NCI-H146 treated with DMSO at 0.1 percent for 48 hours (cell line): ENCODE measurements at regions not wholly inside any gene's neighbourhood (a gene's known extent, or its start where the extent isn't known, plus 50 kb on each side); places are given as distances from the start of the nearest gene placed in this dataset.
"Not testable (repeated sequence)": the region's sequence is repeated elsewhere in the genome, so short reads cannot be mapped to it uniquely, and the experiment has no call there.

Experiments used
- DNase-seq: peaks from one replicate; lab custom pipeline; 2025; ENCODE audit not compliant: unreplicated experiment; lab: John Stamatoyannopoulos, UW

DNA sequence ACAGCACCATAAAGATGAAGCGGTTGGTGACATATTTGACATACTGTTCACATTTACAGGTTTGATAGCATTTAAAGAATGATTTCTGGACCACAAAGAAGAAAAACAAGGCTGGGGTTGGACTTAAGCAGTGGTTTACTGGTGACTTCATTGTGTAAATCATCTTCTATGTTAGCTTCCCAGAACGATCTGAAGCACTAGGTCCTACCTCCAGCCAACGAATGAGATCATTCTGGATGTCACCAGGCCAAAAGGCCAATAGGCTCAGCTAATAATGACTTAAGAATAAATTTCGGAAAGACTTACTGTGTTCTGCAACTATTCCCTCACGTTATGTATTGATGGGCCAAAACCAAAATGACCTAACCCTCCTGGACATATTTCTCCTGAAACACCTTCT, 675.3 kb upstream of the CCNG1 start:
- no peak for DNase-seq

DNA sequence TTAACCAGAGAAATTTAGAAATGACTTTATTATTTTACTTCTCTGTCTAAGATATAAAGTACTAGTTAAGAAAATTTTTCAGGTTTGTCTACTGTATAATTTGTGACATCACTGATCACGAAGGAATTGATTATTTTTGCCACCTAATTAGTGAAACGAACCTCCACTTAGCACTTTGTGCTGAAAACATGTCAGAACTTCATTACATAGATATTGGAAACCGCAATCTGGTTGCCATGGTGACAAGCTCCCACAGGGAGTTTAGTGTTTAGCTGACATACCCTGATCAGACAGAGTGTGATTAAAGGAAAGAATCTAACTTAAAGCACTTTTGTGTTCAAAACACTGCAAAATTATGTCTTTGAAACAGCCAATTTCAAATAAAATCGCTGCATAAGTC, 668.4 kb upstream of the CCNG1 start:
- DNase-seq = no peak

DNA sequence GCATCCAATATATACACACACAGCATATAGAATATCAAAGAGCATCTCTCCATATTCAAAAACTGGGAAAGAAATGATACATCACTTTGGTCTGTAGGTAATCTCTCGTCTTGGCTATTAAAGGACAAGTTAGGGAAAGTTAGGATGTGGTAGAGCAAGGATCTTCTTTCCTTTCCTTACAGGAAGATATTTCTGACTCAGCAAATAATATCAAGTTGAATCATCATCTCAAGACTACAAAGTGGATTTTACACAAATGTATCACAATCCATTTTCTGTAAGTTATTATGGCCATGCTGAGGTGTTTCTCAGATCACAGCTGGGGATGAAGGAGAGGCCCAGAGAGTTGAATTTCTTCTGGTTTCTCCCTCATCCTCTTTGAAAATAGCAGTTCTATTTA, 651.7 kb upstream of the CCNG1 start:
- no peak for DNase-seq

DNA sequence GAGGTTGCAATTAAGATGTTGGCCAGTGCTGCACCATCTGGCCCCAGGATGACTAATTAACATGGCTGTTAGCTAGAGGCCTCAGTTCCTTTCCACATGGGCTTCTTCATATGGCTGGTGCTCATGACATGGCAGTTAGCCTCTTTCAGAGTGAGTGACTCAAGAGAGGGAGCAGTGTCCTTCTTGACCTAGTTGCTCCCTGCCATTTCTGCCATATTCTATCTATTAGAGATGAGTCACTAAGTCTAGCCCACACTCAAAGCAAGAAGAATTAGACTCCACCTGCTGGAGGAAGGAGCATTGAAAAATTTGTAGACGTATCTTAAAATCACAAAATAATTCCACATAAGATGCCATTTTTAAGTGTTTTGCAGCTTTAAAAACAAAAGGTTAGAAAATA, 651.2 kb upstream of the CCNG1 start:
- DNase-seq = no peak

DNA sequence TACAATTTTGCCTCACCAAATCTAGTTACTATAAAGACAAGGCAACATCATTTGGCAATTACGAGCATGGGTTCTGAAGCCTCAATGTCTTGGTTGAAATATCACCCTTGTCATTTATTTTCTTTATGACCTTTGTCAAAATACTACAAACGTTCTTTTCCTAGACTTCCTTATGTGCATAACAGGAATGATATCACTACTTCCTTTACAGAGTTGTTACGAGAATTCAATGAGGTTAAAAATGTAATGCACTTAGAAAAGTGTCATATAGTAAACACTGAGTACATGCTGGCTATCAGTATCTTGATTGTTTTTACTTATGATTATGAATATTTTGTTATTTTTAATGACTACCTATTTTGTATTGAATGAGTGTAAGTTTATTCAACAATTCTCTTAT, 640.9 kb upstream of the CCNG1 start:
- DNase-seq = no peak

DNA sequence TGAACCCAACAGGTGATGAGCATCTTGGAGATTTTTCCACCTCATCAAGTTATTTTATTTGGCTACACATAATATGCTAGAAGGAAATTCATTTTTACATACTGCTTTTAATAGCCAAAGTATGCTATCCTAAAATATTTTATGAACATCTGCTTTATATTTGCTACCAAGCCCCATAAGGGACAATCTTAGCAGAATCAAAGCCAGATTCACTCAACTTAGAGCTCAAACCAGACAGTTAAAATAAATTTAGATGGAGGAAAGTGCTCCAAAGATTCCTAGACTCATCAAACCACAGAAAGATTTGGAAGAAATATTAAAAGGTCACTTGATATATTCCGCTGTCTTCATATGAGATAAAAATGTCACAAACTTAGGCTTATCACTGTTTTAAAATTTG, 637.1 kb upstream of the CCNG1 start:
- no peak for DNase-seq

DNA sequence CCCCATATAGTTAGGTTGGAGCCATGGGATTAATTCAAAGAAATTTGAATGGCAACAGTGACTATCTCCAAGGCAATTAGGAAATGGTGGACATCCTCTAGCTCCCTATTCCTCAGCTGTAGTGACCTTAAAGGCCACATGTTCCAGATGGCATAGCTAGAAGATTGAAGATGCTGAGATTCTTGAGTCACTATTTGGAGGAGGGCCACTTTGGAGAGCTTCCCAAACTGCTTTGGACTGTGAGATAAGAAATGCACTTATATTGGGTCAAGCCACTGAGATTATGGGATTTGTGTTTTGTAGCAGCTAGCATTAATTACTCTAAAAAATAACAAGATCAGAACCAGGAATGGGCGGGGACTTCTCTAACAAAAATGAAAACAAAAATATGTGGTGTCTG, 636.2 kb upstream of the CCNG1 start:
- no peak for DNase-seq

DNA sequence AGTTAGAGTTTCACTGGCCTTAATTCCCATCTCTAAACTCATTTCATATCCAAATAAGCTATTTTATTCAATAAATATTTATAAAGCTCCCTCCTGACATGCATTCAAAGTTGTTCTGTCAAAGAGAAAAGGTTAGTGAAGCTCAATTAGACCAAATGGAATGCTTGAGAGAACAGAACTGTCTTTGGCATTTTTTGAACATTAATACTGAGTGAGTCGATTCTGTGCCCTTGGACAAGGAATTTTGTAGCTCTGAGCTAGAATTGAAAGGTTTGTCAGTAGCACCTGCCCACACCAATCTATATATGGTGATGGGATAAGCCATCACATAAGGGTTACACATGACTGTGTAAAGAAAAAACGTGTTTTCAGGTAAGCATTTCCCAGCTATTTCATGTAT, 631.2 kb upstream of the CCNG1 start:
- DNase-seq = no peak

DNA sequence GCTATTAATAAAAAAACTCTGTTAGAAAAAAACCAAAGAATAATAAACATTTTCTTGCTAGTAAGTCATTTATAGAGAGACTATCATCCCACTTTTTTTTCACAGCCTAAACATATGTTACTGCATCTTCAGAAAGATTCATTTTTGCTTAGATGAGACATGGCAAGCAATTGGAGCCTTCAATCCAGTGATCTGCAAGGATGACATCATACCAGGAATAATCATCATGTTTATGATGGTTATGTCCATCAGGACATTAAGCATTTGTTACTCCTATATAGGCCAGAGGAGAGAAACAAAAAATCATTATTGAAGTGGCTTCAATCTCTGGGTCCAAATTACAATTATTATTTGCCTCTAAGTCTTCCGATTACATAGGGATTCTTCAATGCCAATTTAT, 626.3 kb upstream of the CCNG1 start:
- no peak for DNase-seq

DNA sequence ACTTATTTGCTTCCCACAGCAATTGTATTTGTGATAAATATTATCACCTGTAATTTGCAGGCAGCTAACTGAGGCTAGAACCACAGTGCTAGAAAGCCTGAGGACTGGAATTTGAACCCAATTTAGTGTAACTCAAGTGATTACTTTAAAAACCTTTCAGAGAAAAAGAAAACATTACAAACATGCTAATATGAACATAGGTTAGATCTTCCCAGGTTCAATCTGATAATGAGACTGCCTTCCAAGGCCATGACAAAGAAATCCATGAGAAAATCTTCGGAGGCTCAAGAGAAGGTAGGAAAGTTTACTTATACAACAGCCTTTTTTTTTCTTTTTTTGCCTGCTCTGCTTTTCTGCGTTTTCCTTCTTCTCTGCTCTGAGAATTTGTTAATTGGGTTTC, 620.6 kb upstream of the CCNG1 start:
- DNase-seq = no peak

DNA sequence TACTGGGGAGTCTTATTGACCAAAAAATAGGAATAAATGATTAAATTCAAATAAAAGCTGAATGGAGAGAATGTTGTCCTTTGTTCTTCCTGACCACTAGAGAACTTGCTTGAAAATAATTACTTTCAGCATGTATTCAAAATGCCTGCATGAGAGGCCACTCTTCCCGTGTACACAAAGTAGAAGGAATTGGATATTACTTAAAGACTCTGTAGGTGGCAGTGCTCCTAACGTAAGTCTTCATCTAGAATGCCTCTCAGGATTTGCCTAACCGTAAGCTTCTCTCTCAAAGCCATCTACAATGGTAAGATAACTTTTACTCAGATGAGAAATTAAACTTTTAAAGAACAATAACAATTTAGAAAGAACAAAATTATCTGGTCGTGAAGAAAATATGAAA, 620.0 kb upstream of the CCNG1 start:
- DNase-seq = no peak

DNA sequence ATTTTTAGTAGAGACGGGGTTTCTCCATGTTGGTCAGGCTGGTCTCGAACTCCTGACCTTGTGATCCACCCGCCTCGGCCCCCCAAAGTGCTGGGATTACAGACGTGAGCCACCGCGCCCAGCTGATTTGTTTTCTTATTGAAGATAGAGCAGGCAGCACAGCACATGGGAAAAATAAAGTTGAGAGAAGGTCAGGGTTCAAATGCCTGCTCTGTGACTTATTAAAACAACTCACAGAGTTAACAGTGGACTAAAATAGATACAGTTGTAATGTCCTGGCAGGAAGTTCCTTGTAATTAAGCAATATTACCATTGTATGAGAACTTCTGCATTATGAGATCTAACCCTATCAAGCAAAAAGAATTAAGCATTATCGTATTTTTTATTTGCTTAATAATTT, 615.7 kb upstream of the CCNG1 start:
- not testable (repeated sequence) for DNase-seq

DNA sequence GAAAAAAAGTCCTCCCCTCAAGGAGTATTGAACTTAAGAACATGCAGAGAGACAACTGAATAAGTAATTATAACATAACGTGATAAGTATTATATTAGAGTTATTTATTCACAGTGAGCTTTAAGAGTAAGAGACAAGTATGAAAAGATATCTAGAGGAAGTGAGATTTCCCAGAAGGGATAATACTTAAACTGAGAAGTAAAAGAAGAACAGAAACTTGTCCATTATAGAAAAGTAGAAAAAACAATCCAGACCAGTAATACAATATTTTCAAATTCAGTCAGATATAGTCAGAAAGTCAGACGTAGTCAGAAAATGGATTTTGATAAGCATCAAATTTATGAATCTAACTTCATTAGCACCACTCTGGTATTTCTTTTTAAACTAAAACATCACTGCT, 613.0 kb upstream of the CCNG1 start:
- DNase-seq = no peak

DNA sequence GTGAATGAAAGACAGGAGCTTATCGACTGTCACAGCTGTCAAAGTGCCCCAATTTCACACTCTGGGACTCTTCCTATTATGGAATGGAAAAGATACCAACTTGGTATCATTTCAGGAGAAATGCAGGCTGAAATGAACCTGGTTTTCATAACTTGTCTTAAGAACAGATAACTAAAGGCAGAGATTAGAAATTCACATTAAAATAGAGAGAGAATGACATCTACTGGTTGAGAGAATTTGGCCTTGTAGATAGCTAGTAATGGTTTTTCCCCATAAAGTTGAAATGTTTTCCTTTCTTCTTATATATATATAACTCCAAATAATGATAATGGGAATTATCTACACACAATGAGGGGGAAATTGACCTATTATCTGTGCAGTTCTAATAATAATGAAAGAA, 600.2 kb upstream of the CCNG1 start:
- no peak for DNase-seq

DNA sequence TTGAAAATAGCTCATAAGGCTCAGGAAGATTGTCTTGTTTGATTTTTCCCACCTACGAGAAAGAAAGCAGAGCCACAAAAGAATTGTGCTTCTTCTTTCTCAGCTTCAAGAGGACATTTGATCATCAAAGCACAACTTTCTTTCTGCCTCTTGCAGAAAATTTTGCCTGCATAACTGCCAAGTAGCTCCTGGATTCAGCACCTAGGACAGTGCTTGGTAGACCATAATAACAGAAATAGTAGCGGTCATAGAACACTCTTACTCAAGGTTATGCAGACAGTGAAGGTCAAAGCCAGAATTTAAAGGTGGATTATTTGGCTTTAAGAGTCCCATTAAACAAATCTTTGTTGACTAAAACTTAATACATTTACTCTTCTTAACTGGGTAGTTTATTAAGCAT, 594.7 kb upstream of the CCNG1 start:
- no peak for DNase-seq

DNA sequence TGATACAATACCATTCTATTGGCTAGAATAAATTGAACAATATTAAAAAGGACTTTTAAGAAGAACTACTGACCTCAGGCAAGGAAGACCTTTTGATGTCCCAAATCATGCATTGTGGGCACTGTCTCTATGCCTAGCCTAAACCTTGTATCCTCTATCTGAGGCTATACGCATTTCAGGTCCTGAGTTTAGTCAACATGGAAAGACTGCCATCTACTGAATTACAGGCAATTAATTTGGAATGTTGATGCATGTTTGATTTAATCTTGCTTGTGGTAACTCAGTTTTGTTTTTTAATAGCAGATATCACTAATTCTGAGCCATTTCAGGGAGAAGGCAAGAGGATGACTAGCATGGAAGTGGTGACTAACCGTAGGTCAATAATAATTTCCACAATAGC, 585.3 kb upstream of the CCNG1 start:
- no peak for DNase-seq

DNA sequence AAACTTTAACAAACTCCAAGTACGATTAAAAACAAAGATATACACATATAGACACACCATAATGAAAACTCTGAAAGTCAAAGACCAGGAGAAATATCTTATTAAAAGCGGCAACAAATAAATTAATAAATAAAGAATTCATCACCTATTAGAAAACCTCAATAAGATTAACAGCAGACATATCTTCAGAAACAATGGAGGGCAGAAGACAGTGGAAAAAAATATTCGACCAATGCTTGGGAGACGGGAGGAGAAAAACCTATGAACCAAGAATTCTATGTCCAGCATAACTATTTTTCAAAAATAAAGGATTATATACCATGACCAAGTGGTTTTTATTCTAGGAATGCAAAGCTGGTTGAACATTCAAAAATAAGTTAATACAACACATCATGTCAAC, 578.6 kb upstream of the CCNG1 start:
- no peak for DNase-seq

DNA sequence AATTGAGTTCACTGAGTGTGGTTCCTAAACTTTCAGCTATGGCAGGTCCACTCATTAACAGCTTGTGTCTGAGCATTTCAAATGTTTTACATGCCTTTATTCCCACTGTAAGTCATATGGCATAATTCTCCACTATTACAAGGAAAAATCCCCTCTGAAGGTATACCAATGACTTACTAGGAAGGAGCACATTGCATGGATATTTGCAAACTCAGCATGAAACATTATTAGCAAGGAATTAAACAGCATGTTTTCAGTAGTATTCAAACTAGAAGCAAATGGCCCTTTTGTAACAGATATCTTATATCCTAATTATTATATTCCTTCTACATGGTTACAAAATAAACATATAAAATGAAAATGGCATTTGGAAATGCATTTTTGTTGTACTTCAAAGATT, 566.4 kb upstream of the CCNG1 start:
- DNase-seq = no peak

DNA sequence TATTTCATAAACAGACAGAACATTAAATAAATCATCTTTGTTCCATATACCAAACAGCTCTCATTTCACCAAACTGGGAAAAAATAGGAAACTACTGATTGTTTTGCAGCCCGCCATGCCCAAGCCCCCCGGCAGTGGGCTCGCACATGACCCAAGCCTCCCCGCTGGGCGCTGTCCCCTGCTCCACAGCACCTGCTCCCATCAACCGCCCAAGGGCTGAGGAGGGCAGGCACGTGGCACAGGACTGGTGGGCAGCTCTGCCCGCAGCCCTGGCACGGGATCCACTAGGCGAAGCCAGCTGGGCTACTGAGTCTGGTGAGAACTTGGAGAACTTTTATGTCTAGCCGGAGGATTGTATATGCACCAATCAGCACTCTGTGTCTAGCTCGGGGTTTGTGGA, 554.8 kb upstream of the CCNG1 start:
- DNase-seq = no peak

DNA sequence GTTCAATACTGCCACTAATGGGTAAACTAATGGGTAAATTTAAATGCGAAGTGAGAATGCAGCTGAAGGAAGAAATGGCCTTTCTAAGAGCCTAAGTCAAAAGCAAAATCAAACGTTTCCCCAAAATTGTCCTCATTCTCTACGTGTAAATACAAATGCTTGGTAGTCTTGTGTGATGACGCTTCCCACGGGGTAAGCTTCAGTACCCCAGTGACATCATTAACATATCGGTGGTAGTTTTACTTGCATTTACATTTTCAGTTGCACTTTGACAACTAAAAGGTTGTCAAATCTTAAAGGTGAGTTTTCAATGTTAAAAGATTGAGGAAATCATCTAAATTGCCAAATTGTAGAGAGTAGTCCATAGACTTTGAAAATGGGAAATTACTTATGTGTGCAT, 550.7 kb upstream of the CCNG1 start:
- DNase-seq = no peak

DNA sequence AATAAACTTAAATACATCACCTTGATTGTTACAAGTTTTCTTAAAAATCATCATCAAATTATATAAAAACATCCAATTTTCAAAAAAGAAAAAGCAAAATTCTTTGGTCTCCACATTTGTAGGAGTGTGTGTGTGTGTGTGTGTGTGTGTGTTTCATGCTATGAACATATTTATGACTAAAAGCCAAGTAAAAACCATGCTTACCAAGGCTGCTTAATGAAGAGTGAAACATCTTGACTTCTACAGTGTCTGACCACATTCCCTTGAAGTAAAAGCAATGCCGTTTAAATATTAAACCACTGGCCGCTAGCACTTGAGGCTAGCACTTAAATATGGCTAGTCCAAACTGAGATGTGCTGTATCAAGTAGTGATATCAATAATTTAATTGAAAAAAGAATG, 549.1 kb upstream of the CCNG1 start:
- no peak for DNase-seq

DNA sequence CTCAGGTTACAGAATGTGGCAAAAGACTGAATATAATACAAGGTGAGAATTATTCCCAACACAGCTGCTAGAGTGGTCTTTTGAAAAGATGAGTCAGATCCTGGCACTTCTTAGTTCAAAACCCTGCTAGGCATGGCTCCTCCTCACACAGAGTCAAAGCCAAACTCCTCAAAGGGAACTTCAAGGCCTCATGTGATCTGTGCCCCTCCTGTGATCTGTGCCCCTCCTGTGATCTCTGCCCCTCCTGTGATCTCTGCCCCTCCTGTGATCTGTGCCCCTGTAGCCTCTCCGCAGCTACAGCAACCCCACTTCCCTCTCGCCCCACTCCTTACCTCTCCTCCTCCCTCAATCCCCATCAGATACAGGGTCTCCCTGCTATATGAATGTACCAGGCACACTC, 525.5 kb upstream of the CCNG1 start:
- DNase-seq = no peak

DNA sequence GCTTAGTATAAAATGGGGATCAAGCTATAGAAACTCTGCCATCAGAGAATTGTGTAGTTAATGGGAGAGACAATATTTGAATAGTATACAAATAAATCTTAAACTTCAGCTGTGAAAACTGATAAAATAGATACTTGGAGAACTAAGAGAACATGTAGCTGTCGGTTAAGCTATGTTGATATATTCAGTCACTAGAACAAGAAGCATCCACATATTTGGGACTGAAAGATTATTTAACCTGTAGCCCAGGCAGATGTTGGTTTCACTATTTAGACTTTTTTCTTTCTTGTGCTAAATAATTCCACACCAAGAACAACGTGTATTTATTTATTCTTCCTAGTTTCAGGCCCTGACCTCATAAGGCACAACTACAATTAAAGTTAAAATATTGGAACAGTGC, 521.0 kb upstream of the CCNG1 start:
- no peak for DNase-seq

DNA sequence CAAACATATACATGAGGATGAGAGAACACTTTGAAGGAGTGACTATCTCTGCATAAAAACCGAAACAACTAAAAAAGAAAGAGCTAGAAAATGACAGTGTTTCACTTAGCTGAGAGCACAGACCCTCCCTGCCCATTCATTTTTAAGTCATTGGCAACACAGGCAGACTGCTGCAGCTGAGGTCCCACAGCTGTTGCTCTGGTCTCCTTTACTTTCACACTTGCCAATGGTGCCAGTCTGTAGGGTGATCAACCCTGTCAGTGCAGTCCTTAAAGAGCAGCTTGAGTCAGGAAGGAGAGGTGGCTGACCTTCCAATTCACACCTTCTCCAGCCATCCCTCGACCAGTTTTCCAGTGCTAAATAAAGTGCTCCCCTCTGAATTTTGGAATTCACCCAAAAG, 508.3 kb upstream of the CCNG1 start:
- DNase-seq = no peak
